ENCODE measurements at regions not wholly inside any gene's neighbourhood (a gene's known extent, or its start where the extent isn't known, plus 50 kb on each side); places are given as distances from the start of the nearest gene placed in this dataset.

GRCh38 chr10:52956861-52957260, 184.3 kb upstream of the MBL2 start:
- TF ChIP-seq CTCF (IDR thresholded peaks at IDR 0.05 in 4 of 5, conservative IDR thresholded peaks at IDR 0.05 in 1 of 5) (no peak), POLR2A (IDR thresholded peaks at IDR 0.05) (no peak)
